ENCODE measurements at regions not wholly inside any gene's neighbourhood (a gene's known extent, or its start where the extent isn't known, plus 50 kb on each side); places are given as distances from the start of the nearest gene placed in this dataset.

DNA sequence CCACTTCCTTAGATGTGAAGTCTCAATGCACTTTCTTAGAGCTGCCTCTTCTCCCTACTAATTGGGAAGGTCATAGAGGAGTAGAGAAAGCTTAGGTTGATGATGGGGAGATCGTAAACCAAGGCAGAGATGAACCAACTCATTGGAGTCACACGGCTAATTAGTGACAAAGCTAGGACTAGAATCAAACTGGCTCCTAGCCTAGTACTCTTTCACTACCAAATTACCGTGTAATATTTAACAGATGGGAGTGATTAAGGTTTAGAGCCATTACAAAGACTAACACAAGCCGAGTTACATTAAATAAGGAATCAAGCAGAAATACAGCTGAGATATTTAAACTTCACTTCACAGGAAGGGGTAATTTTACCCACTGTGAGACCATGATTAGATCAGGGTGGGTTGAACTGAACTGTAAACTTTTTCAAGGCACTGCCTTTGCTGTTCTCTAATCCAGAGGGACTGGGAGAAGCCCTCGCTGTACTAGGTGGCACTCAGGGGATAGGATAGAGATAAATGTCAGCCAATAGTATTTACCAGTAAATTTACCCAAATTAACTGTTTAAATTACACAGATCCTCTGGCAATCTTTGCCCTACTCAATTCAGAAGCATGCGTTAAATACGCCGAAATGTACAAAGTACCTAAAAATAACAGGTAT, 166.4 kb upstream of the PIK3R1 start (continued):
- TF ChIP-seq, protein P1, sequence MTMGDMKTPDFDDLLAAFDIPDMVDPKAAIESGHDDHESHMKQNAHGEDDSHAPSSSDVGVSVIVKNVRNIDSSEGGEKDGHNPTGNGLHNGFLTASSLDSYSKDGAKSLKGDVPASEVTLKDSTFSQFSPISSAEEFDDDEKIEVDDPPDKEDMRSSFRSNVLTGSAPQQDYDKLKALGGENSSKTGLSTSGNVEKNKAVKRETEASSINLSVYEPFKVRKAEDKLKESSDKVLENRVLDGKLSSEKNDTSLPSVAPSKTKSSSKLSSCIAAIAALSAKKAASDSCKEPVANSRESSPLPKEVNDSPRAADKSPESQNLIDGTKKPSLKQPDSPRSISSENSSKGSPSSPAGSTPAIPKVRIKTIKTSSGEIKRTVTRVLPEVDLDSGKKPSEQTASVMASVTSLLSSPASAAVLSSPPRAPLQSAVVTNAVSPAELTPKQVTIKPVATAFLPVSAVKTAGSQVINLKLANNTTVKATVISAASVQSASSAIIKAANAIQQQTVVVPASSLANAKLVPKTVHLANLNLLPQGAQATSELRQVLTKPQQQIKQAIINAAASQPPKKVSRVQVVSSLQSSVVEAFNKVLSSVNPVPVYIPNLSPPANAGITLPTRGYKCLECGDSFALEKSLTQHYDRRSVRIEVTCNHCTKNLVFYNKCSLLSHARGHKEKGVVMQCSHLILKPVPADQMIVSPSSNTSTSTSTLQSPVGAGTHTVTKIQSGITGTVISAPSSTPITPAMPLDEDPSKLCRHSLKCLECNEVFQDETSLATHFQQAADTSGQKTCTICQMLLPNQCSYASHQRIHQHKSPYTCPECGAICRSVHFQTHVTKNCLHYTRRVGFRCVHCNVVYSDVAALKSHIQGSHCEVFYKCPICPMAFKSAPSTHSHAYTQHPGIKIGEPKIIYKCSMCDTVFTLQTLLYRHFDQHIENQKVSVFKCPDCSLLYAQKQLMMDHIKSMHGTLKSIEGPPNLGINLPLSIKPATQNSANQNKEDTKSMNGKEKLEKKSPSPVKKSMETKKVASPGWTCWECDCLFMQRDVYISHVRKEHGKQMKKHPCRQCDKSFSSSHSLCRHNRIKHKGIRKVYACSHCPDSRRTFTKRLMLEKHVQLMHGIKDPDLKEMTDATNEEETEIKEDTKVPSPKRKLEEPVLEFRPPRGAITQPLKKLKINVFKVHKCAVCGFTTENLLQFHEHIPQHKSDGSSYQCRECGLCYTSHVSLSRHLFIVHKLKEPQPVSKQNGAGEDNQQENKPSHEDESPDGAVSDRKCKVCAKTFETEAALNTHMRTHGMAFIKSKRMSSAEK (CRISPR knock-in tag; IDR thresholded peaks at IDR 0.05; ENCODE audit: borderline replicate concordance): no peak

DNA sequence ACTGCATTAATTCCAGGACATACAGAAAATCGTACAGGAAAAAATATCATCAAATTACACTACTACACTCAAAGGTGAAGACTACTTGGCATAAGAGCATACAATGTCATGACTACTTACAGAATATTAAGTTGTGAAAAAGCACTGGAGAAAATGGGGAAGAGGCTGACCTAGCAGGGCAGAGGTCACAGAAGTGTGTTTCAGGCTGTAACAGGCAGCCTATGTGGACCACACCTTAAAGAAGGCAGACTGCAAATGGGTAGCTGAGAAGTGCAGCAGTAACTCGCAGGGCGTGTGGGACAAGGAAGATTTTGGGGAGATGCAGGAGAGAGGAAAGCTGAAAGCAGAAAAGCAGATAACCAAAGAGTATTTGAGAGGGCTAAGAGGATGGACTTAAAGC, 167.0 kb upstream of the PIK3R1 start:
- no peak for ATAC-seq
- H3K36me3 Mint-ChIP-seq: peaks cover 52% of the 10 kb centered on the region
- no peaks in the 10 kb centered on the region for H3K4me1 Mint-ChIP-seq
- H3K27me3 Mint-ChIP-seq (ENCODE audit: low read depth): no peaks in the 10 kb centered on the region; the same call in 1 of the 2 replicates
- no peak for DNase-seq (ENCODE audit: low spot score)
- H3K27ac Mint-ChIP-seq: no peak overlapping the region
- TF ChIP-seq, protein P2, sequence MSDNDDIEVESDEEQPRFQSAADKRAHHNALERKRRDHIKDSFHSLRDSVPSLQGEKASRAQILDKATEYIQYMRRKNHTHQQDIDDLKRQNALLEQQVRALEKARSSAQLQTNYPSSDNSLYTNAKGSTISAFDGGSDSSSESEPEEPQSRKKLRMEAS (CRISPR knock-in tag; IDR thresholded peaks at IDR 0.05): no peak
- TF ChIP-seq ATF1 (CRISPR knock-in tag; IDR thresholded peaks at IDR 0.05) (no peak), CREB1 (CRISPR knock-in tag; IDR thresholded peaks at IDR 0.05) (no peak), FOXK1 (CRISPR knock-in tag; IDR thresholded peaks at IDR 0.05) (no peak), ZNF671 (CRISPR knock-in tag; IDR thresholded peaks at IDR 0.05) (no peak), MXD4 (CRISPR knock-in tag; IDR thresholded peaks at IDR 0.05; ENCODE audit: borderline replicate concordance) (no peak), NFATC4 (CRISPR knock-in tag; IDR thresholded peaks at IDR 0.05) (no peak), CBFB (CRISPR knock-in tag; IDR thresholded peaks at IDR 0.05; ENCODE audit: low read depth) (no peak), ZNF121 (CRISPR knock-in tag; IDR thresholded peaks at IDR 0.05) (no peak), GABPB1 (CRISPR knock-in tag; IDR thresholded peaks at IDR 0.05) (no peak), RORB (CRISPR knock-in tag; IDR thresholded peaks at IDR 0.05) (no peak)
- TF ChIP-seq, protein P3, sequence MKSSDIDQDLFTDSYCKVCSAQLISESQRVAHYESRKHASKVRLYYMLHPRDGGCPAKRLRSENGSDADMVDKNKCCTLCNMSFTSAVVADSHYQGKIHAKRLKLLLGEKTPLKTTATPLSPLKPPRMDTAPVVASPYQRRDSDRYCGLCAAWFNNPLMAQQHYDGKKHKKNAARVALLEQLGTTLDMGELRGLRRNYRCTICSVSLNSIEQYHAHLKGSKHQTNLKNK (CRISPR knock-in tag; IDR thresholded peaks at IDR 0.05): no peak
- TF ChIP-seq, protein P4, sequence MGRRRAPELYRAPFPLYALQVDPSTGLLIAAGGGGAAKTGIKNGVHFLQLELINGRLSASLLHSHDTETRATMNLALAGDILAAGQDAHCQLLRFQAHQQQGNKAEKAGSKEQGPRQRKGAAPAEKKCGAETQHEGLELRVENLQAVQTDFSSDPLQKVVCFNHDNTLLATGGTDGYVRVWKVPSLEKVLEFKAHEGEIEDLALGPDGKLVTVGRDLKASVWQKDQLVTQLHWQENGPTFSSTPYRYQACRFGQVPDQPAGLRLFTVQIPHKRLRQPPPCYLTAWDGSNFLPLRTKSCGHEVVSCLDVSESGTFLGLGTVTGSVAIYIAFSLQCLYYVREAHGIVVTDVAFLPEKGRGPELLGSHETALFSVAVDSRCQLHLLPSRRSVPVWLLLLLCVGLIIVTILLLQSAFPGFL (CRISPR knock-in tag; IDR thresholded peaks at IDR 0.05; ENCODE audit: borderline replicate concordance): no peak
- TF ChIP-seq, protein P1 (CRISPR knock-in tag; IDR thresholded peaks at IDR 0.05; ENCODE audit: borderline replicate concordance): no peak
- TF ChIP-seq, protein P5, sequence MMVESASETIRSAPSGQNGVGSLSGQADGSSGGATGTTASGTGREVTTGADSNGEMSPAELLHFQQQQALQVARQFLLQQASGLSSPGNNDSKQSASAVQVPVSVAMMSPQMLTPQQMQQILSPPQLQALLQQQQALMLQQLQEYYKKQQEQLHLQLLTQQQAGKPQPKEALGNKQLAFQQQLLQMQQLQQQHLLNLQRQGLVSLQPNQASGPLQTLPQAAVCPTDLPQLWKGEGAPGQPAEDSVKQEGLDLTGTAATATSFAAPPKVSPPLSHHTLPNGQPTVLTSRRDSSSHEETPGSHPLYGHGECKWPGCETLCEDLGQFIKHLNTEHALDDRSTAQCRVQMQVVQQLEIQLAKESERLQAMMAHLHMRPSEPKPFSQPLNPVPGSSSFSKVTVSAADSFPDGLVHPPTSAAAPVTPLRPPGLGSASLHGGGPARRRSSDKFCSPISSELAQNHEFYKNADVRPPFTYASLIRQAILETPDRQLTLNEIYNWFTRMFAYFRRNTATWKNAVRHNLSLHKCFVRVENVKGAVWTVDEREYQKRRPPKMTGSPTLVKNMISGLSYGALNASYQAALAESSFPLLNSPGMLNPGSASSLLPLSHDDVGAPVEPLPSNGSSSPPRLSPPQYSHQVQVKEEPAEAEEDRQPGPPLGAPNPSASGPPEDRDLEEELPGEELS (CRISPR knock-in tag; IDR thresholded peaks at IDR 0.05): no peak
- TF ChIP-seq, protein P6, sequence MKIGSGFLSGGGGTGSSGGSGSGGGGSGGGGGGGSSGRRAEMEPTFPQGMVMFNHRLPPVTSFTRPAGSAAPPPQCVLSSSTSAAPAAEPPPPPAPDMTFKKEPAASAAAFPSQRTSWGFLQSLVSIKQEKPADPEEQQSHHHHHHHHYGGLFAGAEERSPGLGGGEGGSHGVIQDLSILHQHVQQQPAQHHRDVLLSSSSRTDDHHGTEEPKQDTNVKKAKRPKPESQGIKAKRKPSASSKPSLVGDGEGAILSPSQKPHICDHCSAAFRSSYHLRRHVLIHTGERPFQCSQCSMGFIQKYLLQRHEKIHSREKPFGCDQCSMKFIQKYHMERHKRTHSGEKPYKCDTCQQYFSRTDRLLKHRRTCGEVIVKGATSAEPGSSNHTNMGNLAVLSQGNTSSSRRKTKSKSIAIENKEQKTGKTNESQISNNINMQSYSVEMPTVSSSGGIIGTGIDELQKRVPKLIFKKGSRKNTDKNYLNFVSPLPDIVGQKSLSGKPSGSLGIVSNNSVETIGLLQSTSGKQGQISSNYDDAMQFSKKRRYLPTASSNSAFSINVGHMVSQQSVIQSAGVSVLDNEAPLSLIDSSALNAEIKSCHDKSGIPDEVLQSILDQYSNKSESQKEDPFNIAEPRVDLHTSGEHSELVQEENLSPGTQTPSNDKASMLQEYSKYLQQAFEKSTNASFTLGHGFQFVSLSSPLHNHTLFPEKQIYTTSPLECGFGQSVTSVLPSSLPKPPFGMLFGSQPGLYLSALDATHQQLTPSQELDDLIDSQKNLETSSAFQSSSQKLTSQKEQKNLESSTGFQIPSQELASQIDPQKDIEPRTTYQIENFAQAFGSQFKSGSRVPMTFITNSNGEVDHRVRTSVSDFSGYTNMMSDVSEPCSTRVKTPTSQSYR (CRISPR knock-in tag; IDR thresholded peaks at IDR 0.05): no peak
- TF ChIP-seq, protein P7, sequence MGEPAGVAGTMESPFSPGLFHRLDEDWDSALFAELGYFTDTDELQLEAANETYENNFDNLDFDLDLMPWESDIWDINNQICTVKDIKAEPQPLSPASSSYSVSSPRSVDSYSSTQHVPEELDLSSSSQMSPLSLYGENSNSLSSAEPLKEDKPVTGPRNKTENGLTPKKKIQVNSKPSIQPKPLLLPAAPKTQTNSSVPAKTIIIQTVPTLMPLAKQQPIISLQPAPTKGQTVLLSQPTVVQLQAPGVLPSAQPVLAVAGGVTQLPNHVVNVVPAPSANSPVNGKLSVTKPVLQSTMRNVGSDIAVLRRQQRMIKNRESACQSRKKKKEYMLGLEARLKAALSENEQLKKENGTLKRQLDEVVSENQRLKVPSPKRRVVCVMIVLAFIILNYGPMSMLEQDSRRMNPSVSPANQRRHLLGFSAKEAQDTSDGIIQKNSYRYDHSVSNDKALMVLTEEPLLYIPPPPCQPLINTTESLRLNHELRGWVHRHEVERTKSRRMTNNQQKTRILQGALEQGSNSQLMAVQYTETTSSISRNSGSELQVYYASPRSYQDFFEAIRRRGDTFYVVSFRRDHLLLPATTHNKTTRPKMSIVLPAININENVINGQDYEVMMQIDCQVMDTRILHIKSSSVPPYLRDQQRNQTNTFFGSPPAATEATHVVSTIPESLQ (CRISPR knock-in tag; IDR thresholded peaks at IDR 0.05): no peak
- ChIA-PET POLR2A (no interaction called here), CTCF (no interaction called here)
- no peak overlapping the region for H3K4me3 Mint-ChIP-seq
- peaks cover 86% of the 10 kb centered on the region for H3K9me3 Mint-ChIP-seq

Measured in WTC11 (cell line).